ENCODE measurements at regions not wholly inside any gene's neighbourhood (a gene's known extent, or its start where the extent isn't known, plus 50 kb on each side); places are given as distances from the start of the nearest gene placed in this dataset.

DNA sequence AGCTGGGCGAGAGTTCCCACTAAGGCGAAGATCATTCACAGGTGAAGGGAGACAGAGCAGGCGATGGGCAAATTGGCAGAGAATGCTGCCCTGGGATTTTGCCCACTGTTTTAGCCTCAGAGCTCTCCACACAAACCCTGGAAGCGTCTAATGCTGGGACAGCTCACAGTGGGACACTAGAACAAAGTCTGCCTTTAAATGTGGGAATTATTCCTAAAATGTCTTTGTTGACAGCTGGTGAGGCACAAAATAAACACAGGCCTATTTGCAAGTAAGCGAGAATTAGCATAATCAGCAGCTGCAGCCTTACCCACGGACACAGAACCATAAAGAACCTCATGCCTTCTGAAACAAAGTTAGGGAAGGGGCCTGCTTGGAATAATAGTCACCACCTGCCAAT, 824.5 kb downstream of the AACS start:
- DNase-seq (ENCODE audit: low read depth): no peak

DNA sequence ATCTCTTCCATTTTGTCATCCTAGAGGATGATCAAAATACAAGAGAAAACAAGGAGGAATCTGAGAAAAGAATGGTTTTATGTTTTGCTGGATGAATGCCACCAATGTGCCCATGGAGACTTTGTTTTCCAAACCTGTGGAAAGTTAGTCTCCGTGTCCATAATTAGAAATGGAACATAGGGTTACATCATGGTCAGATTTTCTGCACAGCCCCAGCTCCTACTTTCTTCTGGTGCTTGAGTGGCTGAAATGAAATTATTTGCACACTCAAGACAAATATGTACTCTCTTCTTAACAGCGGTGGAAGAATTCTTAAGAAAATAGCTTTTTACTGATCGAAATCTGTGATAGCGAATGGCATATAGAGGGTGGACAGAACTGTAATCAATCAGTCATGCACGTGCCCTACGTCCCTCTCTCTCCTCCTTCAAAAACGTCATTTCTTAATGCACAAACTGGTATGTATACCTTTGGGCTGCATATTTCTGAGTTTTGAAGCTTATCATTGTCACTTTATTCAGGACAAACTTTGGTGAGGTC, 825.2 kb downstream of the AACS start:
- DNase-seq (ENCODE audit: low read depth): no peak

DNA sequence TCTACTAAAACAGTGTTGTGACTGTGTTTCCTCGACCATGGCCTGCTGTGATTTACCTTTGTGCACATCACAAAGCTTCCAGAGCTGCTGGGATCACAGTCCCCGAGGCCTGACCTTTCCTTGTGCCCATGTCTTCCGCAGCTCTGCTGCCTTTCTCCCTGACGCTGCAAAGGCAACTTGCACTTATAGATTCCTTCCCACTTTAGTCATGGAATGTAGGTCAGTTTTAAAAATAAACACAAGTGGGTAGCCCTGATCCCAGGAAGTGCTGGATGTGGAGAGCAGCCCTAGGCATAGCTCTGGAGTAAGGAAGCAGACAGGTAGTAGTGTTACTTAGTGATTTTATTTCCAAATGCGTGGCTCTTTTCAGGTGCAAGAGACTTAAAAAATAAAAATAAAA, 825.7 kb downstream of the AACS start:
- no peak for DNase-seq (ENCODE audit: low read depth)

DNA sequence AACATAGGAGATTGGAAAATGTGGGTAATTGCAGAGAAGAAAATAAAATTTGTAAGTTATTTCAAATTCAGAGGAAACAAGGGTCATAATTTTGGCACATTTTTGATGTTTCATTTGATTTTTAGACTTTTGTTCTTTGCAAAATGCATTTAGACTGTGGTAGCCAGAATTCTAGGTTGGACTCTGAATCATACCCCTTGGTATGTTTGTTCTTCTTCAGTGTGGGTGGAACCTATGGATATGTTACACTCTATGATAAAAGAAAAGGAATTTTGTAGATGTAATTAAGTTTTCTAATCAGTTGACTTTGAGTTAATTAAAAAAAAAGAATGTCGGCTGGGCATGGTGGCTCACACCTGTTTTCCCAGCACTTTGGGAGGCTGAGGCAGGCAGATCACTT, 827.0 kb downstream of the AACS start:
- DNase-seq (ENCODE audit: low read depth): no peak

DNA sequence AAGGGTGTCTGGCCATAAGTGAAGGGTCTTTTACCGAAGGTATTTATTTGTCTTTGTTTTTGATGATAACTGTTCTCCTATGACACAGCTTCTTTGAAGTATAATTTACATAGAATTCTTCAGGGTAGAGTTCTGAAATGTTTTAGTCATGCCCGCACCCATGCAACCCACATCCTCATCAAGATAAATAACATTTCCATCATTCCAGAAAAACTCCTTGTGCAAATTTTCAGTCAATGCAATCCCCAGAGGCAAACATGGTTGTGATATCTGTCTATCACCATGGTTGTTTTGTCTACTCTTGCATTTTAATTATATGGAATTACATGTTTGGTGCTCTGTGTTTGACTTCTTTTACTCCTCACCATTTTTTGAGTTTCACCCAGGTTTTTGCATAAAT, 837.8 kb downstream of the AACS start:
- no peak for DNase-seq (ENCODE audit: low read depth)

DNA sequence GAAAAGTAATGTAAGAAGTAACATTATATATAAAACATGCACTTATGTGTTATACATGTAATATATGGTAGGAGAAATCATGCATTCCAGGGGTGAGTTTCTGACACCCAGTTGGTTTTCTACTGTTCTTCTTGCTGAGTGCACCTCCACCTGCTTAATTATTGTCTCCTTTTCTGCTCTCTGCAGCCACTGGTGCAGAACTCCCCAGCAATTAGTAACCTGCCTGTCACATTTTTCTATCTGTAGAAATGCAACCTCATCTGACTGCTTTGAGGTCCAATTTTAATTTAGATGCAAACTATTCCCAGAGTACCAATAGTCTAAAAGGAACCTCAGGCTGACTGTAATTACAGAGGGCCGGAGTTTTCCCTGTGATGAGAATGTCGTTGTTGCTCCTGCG, 842.1 kb downstream of the AACS start:
- no peak for DNase-seq (ENCODE audit: low read depth)

DNA sequence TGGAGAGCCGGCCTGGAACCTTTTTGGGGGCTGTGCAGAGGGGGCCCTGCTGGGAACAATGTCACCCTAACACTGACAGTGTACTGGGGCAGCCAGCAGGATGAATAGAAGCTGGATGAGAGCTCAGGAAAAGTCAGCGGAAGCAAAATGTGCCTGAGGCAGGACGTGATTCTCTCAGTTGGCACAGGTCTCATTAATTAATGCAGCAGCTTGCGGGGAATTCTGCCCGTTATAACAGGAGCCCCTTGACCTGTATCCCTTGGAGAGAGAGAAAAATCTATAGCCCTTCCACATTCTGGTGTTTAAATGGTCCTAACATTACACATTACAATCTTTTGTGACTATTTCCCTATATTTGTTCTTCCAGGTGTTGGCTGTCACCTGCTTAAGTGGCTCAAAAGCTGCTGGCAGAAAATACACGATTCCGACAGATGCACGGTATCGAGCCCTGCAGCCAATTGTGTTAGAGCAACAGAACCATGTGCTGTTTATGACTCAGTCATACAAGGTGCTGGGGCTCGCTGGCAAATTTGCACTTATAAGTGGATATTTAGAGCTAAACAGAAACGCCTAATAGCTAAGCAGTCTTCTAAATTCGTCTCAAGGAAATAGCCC, 854.7 kb downstream of the AACS start:
- DNase-seq (ENCODE audit: low read depth): no peak

DNA sequence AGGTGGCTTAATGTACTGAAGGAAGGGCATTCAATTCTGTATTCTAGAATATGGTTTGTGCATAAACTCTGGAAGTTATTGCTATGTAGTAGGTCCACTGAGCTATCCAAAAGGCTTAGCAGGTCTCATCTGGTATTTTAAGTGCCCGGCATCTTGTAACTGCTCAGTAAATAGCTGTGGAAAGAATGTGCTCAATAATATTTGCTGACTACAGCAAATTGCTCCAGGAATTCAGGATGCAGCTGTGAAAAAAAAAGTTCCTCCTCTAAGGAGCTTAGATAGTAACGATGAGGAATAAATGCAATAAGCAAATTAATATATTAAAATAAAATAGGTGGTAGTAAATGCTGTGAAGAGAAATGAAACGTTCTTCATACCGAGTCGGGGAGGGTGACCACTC, 857.1 kb downstream of the AACS start:
- no peak for DNase-seq (ENCODE audit: low read depth)

DNA sequence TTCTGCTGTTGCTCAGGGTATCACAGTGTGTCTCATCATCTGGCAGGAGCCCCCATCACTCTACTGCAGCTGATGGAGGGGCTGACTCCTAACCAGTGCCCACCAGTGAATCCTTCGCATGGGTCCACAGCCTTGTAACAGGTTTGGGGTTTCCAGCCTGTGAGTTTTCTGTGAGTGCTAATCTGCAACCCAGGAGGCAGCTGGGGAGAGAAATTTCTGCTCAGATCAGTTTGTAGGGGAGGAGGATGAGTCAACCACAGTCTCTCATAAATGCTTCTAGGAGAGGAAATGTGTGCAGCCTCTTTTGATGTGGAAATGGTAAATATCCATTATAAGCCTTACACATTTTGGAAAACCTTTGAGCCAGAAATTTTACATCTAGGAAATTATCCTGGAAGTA, 871.3 kb downstream of the AACS start:
- DNase-seq (ENCODE audit: low read depth): no peak

DNA sequence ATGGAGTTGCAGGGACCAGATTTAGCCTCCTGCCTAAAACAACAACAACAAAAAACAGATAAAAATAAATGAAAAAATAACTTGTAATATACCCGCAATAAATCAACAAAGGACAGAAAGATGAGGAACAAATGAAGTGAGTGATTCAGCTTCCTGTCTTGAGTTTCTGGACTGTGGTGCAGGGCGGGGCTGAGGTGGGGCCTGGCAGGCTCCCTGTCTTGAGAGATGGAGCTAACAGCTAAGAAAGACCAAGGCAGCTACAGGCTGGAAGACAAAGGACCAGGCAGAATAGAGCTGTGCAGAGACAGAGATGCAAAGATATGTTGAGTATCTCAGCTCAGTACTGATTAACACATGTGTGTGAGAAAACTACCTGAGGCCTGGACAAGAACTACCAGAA, 879.2 kb downstream of the AACS start:
- no peak for DNase-seq (ENCODE audit: low read depth)

DNA sequence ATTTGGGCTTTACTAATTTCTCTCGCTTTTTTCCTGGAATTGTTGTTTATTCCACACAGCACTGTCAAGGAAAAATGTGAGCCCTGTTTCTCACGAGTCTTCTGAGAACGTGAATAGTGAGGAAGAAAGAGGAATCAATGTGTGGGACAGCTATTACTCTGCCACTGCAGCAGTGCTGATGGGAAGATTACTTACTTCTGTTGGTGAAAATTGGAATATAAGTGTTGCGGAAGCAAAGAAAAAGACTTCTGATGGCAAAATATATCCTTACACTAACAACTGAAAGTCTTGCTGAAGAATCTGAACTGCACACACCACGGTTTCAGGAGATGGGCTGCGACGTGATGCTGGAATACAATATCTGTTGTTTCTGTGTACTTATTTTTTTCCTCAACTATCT, 884.2 kb downstream of the AACS start:
- DNase-seq (ENCODE audit: low read depth): no peak

DNA sequence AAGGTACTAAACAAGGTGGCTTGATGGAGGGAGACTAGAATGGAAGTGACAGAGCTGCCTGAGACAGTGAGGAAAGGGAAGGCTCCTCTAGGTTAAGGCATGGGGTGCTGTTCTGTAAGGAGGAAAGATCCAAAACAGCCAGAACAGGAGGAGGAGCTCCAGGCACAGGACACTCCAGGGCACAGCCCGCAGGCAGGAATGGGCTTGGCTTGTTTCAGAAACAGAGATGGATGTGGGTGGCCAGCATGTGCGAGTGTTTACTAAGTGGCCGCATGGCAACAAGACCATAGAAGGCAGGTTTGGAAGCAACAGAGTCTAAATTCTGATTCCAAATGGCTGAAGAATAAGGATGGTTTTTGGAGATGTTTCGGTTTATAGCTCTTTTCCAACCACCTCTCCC, 889.1 kb downstream of the AACS start:
- DNase-seq (ENCODE audit: low read depth): no peak

DNA sequence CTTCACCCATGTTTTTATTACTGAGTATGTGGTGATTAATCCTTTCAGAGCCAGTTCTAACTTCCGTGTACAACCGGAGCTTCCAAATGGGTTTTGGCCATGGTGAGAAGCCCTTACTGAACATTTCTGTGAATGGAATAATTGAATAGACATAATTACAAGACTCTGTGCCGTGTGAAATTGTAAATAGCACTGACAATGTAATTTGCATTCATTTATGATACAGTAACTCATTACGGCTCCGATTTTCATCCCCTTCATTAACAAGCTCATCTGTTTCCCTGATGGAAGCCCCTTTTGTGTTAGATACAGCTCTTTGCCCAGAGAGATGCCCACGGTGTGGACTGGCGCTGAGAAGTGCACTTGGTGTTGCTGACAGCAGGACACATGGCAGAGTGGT, 891.0 kb downstream of the AACS start:
- DNase-seq (ENCODE audit: low read depth): no peak

DNA sequence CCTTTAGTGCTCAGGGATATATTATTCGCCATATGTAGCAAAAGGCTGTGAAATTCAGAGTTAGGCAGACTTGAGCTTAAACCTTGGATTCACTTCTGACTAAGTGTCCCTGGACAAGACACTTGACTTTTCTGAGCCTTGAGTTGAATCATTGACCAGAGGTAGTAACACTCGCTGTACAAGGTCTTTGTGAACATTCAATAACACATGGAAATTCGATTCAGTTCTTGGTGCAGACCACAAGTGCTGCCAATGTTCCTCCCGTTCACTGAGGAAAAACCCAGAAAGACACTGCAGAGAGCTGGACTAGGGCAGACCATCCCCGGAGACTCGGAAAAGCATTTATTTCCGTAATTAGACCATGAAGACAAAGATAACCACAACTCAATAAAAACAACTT, 901.4 kb downstream of the AACS start:
- no peak for DNase-seq (ENCODE audit: low read depth)

DNA sequence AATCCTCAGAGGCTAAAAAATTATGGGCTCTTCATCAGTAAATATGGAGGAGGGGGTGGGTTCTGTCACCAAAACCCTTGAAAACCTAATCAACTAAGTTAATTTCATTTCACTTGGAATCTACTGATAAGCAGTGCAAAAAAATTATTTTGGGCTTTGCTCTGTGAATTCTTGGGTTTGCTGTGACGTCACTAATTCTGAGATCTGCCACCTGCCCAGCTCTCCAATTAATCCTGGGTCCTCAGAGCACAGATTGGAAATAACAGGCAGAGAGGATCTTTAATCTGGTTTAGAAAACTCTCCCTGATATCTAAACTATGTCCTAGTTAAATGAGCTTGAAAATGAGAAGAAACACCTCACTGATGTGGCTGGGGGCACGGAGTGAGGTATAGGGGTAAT, 903.2 kb downstream of the AACS start:
- no peak for DNase-seq (ENCODE audit: low read depth)

DNA sequence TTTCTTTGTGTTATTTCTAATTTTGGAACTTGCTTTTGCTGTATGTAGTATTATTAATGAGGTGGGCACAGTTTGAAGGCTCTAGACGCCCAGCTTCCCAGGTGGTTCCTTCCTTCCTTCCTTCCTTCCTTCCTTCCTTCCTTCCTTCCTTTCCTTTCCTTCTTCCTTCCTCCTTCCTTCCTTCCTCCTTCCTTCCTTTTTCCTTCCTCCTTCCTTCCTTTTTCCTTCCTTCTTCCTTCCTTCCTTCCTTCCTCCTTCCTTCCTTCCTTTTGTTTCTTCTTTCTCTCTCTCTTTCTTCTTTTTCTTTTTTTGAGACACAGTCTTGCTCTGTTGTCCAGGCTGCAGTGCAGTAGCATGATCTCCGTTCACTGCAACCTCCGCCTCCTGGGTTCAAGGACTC, 906.7 kb downstream of the AACS start:
- DNase-seq (ENCODE audit: low read depth): no peak

DNA sequence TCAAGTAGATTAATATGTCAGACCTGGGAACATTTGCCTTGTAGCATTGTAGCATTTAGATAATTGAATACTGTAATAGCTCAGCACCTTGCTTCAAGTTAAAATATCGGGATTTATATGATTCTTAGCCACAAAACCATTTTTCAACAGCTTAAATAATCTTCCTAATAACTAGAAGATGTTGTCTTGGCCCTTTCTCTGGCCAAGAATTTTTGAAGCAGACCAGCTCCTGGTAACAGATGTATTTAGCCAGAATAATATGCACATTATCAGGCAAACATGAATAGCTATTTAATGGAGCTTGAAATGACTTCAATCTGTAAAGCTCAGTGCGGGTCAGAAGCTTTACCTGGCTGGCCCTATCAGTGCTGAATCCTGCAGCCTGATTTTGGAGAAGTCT, 913.1 kb downstream of the AACS start:
- DNase-seq (ENCODE audit: low read depth): no peak

DNA sequence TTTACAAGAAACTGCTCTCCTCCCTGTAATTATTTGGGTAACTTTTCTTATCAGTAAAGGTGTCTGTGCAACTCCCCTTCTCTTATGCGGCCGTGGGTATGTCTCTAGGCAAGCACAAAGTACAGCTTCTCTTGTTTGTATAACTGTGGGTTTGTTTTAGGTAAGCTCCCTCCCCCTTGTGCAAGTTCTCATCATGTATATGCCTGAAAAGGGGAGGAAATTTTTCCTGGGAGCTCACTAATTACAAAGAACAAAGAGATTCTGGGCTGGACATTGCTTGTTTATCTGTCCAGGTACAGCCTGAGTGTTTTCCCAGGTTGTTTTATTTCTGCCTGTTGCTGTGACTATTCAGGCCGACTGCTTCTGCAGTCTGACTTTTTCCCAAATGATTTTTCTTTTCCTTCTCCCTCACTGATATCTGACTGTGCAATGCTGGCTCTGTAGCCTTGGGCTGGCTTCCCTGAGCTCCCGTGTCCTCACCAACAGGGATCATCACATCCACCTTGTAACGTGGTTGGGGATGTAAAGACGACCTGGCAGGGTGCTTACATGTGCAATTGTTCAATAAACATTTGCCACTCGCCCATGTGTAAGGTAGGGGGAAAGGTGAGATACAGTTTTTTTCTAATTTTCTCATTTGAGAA, 916.5 kb downstream of the AACS start:
- DNase-seq (ENCODE audit: low read depth): no peak

DNA sequence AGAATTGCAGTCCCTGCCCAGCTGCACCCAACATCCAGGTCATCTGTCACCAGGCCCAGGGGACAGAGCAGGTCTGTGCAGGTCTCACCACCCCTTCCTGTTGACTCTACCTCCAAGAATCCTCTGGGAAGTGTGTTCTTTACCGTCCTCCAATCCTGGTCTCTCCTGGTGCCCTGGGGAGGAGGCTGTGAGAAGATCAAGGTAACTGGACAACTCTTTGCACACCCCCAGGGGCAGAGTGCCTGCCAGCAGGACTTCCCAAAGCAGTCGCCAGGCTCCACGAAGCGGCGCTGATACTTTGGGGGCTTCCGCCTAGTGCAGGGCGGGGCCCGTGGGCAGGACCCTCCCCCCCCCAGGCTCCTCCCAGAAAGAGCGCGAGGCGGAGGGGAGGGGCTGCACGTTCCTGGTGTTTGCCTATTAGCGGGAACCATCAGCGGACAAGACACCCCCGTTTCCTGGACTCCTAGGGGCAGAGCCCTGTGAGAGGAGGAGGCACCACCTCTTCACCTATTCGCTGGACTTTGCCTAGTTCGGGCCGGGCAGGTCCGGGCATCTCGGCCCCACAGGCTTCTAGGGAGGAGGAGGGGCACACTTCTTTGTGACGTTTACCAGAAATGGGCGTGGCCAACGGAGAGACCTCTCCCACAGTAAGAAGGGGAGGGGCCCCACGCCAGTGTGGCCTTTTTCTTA, 918.0 kb downstream of the AACS start:
- no peak for DNase-seq (ENCODE audit: low read depth)

DNA sequence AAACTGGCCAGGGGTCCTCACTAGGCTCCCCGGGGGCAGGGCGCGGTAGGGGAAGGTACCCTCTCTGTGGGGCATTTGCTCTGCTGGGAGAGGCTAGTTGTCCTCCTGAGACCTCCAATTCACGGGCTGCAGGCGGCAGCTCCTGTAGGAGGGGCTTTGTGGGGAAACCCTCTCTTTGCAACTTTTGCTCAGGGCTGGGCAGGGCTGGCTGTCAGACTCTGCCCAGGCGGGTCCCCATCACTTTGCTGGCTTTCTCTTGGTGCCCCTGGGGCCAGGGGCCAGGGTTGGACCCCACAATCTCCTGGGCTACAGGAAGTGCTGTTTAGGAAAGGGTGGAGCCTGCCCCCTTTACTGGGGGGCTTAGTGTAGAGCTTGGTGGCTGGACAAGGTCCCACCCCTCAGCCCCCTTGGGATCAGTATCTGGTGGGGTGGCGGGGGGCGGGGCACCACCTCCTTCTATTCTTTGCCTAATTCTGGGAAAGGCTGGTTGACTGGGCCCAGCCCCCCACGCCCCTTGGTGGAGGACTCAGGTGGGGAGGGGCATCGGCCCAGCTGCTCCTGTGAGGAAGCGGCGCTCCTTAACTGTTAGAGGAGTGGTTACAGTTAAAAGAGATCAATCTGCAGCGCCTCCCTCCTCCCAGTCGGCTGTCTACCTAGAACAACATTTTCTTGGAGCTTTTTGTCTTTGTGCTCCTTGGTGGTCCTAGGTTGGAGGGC, 918.7 kb downstream of the AACS start:
- no peak for DNase-seq (ENCODE audit: low read depth)

DNA sequence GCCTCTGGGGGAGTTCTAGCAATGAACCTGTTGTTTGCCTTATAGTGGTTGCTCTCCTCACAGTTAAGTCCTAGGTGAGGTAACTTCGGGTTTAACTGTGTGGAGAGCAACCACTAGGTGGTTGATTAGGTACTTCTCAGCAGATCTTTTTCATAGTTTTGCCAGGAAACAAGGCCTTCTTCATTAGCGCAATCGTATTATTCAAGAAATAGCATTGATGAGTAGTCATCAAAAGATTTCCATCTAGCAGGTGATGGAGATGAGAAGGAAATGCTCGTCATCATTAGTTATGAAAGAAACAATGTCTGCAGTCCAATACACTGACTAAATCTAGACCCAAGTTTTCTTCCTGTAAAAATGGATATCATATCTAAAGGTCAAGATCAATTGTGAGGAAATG, 923.3 kb downstream of the AACS start:
- DNase-seq (ENCODE audit: low read depth): no peak

DNA sequence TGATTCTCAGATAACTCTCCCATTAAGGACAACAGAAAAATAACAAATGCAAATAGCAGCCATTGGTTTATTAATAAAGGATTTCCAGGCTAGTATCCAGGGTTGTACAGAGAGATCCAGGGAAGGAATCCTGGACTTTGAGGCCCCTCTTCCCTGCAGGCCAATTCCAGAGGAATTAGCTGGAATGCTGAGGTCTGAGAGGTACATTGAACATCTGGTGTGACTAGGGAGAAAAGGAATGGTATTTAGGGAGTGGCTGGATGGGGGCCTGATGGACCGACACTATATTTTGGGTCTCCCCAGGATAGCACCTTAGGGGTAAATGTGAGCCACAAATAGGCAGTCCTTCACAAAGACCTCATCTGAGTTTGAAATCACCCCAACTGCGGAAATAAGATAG, 924.5 kb downstream of the AACS start:
- DNase-seq (ENCODE audit: low read depth): no peak

DNA sequence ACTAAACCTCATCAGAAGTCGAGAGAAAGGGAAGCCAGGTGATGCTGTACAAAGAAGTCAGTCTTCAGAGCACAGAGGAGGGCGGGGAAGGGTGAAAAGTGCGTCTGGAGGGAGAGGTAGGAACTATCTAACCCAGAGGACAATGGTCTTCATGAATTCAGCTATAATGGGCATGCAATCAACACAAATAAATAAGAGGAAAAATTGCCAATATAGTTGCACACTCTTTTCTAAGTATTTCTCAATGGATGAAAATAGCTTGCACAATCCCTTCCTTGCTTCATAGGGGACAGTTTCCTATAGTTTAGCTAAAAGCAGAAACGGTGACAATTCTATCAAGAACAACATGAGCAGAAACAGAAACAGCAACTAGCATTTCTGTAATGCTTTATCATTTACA, 931.2 kb downstream of the AACS start:
- DNase-seq (ENCODE audit: low read depth): no peak
